KBM-7 (cell line): ENCODE measurements at regions not wholly inside any gene's neighbourhood (a gene's known extent, or its start where the extent isn't known, plus 50 kb on each side); places are given as distances from the start of the nearest gene placed in this dataset.
"Not testable (repeated sequence)": the region's sequence is repeated elsewhere in the genome, so short reads cannot be mapped to it uniquely, and the experiment has no call there.

Experiments
- DNase-seq: peaks from one replicate; pipeline ENCODE4 v3.0.0-alpha.2; 2015
- in situ Hi-C: fragments of 300-500 bp; cut with MboI; formaldehyde crosslinking; loops from 2 replicates; pipeline ENCODE4 v1.14.3; 2020; ENCODE audit warnings: low sequenced_read_pairs, low pct_unique_long_range_greater_than_20kb, mixed read lengths

DNA sequence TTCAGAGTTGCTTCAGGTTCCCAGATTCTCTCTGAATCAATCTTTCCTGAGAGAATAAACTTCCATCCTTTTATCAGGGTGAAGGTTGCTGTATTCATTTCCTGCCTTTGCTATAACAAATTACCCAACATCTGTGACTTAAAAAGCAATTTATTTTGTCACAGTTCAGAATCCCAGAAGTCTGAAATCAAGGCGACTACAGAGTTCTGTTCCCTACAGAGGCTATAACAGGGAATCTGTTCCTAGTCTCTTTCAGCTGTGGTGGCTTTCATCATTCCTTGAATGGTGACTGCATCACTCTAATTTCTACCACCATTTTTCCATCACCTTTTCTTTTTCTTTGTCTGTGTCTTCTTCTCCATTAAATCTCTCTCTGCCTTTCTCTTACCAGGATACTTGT is 459.3 kb upstream of the PRR20A start:
- DNase-seq: no peak
- in situ Hi-C loops: no loop called here

DNA sequence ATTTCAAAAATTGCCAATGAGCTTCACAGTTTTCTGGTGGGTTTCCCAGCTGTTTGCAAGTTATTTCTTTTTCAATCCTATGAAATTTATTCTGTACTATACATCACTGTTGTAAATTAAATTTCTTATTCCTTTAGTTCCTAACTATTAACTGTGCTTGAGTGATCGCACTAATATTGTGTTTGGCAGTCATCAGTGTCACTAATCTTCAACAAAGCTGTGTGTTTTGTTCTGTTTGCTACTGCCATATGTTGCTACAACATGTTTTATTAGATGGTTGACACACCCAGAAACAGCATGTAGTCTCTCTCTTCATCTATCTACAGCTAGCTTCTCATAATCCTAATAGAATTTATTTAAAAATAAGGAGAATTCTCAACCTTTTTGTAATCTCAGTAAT is 453.6 kb upstream of the PRR20A start:
- no peak for DNase-seq
- in situ Hi-C loops: no loop called here

DNA sequence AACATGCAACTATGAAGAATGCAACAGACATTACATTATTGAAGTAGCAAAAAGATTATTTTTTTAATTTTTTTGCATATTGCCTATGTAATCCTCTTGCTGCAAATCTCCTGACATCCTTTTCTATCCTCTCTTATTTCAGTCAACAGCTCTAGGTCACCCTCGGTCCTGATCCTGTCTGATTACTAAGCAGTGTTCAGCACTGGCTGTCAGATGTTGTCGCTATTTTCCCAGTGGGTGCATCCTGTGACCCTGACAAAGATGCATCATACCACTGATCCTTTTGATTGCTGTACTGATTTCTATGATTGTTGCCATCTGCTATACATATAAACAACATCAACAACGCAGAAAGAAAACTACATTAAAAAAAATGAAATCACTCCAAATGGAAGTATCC is 443.7 kb upstream of the PRR20A start:
- in situ Hi-C loops: no loop called here
- no peak for DNase-seq

DNA sequence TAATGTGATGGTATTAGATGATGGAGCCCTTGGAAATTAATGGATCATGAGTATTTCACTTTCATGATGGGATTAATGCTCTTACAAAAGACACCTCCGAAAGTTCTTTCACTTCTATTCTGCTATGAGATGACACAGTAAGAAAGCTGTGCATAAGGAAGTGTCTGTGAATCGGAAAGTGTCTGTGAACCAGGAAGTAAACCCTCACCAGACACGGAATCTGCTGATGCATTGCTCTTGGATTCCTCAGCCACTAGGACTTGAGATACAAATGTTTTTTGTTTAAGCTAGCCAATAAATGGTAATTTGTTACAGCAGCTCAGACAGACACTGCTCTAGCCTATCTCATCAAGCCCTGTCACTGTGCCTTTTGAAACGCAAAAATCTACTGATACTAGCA is 440.4 kb upstream of the PRR20A start:
- DNase-seq: peak; percentile 2
- in situ Hi-C loops: no loop called here

DNA sequence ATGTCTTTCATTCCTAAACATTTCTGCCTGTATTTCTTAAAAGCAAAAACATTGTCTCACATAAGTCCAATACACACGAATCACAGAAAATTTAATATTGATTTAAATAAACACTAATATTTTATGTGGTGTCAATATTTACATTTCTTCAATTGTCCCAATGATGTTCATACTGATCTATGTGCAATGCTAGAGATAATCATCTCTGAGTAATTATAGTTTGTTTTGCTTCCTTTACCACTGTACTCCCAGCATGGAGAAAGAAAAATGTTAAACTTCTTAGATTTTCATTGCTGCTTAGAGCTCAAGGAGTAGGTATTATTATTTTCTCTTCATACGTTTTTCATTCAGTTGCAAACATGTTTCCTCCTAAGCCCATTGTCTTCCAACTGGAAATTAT is 434.2 kb upstream of the PRR20A start:
- in situ Hi-C loops: no loop called here
- no peak for DNase-seq

DNA sequence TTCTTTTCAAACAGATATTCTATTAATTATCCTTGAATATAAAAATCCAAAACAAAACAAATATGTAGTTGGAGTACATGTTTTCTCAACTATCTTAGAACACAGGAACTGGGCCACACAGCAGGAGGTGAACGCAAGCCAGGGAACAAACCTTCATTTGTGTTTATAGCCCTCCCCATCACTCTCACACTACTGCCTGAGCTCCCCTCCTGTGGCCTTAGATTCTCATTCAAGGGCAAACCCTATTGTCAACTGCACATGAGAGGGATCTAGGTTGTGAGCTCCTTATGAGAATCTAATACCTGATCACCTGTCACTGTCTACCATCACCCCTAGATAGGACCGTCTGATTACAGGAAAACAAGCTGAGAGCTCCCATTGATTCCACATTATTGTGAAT is 427.1 kb upstream of the PRR20A start:
- in situ Hi-C loops: no loop called here

DNA sequence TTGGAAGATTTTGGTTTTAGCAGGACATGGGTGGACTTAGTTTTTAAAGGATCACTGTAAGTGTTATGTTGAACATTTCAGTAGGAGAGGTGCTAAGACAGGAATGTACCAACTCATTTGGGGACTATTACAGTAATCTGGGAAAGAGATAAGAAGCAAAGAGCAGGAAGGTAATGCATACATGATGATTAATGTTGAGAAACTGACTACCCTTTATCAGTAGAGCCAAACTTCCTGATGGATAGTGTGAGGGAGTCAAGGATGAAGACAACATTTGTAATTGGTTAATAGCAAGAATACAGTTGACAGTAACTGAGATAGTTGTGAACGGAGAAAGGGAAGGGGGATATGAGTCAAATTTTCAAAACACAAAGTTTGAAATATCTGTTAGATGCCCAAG is 421.9 kb upstream of the PRR20A start:
- in situ Hi-C loops: no loop called here
- DNase-seq: no peak

More for the DNA sequence above, 427.1 kb upstream of the PRR20A start:
- DNase-seq: no peak

DNA sequence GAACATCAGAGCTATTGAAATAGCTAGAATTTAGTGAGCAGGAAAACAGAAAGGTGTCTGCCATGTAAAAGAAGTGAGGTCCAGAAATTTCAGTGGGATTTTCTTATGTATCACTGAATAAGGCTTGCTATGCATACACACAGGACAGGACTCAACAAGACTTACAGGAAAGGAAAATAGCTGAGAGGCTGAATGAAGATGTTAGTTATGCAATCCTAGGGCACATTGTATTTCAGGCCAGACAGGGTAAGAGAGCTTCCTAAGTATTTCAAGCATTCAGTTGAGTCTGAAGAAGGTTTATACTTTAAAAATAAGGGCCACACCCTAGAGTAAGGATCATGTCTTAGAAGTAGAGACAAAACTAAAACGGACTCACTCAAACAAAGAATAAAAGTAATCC is 419.9 kb upstream of the PRR20A start:
- DNase-seq: no peak
- in situ Hi-C loops: no loop called here

DNA sequence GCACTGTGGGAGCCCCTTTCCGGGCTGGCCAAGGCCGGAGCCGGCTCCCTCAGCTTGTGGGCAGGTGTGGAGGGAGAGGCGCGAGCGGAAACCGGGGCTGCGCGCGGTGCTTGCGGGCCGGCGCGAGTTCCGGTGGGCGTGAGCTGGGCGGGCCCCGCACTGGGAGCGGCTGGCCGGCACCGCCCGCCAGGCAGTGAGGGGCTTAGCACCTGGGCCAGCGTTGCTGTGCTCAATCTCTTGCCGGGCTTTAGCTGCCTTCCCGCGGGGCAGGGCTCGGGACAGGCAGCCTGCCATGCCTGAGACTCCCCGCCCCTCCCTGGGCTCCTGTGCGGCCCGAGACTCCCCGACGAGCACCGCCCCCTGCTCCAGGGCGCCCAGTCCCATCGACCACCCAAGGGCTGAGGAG is 405.2 kb upstream of the PRR20A start:
- in situ Hi-C loops: no loop called here
- DNase-seq: no peak

DNA sequence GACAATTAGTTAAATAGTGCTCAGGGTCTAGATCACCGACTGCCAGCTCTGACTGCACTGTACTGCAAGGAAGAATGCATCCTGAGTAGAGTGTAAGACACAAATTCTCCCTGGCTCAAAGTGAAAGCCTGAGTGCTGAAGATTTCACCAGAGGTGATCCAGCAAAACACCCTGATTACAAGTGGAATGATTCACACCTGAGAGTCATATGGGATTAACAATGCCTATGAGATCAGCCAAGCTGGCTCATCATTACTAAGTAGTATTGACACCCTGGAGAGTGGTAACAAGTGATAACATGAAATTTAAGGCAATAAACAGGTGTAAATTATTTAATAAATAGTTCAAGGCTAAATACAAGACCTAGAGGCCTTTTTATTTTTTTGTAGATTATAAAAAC is 403.8 kb upstream of the PRR20A start:
- in situ Hi-C loops: no loop called here
- no peak for DNase-seq

DNA sequence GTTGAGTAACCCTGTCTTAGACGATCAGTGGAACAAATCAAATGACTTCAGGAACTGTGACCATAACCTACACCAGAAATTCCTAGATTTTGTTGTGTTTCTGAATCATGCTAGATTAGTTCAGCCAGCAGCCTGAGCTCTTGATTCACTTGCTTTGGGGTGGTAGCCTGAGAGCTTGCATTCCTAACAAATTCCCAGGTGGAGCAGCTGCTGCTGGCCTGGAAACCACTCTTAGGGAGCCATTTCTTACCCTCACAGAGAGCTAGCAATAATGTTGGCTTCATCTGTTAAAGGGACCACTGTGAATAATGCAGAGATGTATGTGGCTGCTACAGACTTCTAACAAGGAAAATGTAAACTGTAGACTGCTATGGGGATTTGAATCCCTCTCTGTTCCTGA is 388.1 kb upstream of the PRR20A start:
- in situ Hi-C loops: no loop called here

DNA sequence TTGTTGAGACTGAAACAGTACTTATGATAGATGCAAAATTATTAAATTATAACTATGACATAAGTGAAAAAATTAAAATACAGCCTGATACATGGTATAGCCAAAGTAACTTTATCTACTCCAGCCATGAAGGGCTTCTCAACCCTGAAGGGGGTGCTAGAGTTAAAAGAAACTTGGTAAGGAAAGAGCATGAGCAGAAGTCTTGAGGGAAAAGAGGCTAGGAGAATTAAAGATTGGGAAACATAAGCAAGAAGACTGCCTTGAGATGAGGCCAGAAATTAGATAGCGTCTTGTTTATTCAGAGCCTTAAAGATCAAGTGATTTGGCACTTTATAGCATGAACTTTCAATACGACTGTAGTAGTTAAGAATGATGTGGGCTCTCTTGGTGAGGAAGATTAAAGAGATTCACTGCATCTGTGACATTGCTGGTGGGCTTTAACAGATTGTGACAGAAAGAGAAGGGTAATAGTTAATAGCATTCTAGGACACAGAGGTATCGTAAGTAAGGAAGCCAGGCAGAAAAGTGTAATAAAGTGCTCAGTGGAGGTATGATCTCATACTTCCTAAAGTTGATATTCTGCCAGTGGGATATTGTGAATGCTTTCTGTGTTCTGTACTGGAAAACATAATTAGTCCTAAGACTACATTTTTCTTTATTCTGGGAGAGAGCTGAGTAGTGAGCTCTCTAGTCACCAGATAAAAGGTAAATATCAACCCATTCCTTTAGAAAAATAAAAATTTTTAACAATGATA is 385.4 kb upstream of the PRR20A start:
- in situ Hi-C loops: no loop called here
- DNase-seq: no peak

More for the DNA sequence above, 388.1 kb upstream of the PRR20A start:
- no peak for DNase-seq

DNA sequence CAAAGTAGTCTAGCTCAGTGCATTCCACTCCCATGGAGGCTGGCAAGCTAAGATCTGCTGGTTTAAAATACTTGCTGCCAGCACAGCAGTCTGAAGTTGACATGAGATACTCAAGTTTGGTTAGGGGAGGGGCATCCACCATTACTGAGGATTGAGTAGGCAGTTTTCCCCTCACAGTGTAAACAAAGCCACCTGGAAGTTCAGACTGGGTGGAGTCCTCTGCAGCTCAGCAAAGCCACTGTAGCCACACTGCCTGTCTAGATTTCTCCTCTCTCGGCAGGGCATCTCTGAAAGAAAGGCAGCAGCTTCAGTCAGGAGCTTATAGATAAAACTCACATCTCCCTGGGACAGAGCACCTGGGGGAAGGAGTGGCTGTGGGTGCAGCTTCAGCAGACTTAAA is 377.4 kb upstream of the PRR20A start:
- in situ Hi-C loops: not testable (repeated sequence)

DNA sequence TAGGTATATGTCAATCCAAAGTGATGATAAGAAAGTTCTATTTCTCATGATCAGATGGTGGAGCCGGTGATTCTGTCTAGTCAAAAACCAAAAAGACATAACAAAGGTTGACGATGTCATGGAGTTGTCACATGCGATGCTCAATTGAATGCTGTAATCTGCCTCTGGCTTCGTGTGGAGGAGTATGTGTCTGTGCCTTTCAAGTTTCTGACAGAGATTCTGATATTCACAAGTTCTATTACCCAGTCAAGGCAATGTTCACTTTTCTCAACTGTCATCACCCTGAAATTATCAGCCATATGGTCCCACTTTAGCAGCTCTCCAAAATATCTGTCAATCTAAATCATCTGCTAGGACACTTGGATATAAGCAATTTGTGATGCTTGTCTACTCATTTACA is 367.6 kb upstream of the PRR20A start:
- DNase-seq: no peak
- in situ Hi-C loops: no loop called here

More for the DNA sequence above, 377.4 kb upstream of the PRR20A start:
- not testable (repeated sequence) for DNase-seq

DNA sequence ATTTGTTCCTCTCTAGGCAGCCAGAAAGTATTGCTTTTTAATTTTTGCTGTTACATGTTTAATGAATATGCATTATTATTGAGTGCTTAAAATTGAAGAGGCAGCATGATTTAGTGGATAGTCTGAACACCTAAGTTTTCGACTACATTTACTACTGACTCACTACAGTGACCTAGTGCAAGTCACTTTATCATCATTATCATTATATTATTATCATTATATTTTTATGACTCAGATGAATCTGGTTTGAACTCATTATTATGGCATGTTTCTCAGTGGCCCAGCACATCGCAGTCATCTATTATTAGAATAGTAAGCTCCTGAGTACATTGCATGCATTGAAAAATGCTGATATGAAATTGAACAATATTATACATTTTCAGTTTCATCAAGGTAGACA is 351.2 kb upstream of the PRR20A start:
- no peak for DNase-seq
- in situ Hi-C loops: no loop called here

DNA sequence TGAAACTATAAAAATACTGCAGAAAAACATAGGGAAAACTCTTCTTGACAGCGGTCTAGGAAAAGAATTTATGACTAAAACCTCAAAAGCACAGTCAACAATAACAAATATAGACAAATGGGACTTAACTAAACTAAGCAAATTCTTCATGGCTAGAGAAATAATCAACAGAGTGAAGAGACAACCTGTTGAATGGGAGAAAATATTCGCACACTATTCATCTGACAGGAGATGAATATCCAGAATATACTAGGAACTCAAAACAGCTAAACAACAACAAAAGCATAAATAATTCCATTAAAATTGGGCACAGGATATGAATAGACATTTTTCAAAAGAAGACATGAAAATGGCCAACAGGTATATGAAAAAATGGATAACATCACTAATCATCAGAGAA is 303.6 kb upstream of the PRR20A start:
- in situ Hi-C loops: no loop called here
- DNase-seq: no peak

DNA sequence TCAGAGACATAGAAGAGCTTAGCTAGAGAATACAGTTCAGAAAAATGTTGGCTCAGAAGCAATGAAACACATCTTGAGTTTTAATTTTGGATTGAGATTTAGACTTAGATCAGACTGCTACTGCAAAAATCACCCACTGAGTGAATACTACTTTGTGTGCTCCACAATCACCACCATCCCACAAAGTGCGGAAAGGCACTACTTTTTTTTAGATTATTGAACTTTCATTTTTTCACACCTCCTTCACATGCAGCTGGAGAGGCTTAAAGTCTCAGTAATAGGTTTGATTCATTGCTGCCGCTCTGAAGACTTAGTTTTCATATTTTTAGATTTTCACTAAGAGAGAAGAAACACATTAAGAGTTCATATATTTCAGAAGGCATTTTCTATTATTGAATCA is 289.9 kb upstream of the PRR20A start:
- in situ Hi-C loops: no loop called here
- DNase-seq: no peak

DNA sequence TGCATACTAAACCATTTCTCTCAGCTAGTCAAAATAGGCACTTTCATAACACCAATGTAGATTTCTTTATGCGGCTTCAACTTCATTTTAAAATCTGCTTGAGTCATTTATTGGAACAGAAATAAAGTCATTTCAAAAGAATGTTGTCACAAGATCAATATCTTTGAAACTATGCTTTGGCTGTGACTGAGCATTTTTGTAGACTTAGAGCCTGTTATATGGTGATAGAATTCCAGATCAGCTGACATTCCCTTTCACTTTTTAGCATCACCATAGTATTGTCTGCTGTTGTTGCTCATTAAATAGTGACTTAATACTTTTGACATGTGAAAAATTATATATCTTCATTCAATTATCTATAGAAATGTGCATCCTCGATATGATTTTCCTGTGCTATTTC is 279.2 kb upstream of the PRR20A start:
- in situ Hi-C loops: no loop called here
- DNase-seq: no peak

DNA sequence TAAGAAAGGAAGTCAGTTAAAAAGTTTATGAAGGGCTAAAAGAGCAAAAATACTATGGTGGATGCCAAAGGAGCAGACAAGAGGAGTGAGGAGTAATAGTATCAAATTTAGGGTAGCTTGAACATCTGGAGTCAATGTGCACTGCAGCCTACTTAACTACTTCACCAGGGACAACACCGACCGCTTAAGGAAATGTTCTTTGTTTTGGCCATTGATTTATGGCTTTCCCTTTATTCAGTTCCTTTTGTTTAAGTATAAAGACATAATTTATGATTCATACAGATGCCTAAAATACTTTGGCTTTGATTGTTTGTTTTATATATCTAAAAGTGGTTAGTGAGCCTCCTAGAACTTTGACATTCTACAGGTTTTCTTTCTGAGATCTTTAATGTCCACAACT is 276.3 kb upstream of the PRR20A start:
- DNase-seq: no peak

DNA sequence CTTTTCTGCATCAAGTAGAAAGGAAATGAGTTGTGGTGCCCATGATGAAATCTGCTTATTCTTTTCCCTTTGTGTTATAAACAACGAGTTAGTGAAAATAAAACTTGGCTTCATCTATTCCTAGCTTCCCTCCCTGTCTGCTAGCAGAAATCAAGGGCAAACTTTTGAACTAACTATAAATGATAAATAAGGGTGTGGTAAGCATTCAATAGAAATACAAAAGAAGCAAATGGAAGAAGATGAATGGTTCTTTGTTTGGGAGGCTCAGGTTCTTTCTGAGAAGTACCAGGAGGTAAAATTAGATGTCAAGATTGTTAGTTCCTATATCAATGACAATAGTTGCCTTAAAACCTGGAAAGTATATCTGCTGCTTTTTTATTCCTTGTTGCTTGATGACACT is 275.3 kb upstream of the PRR20A start:
- DNase-seq: no peak

More for the DNA sequence above, 276.3 kb upstream of the PRR20A start:
- in situ Hi-C loops: no loop called here

DNA sequence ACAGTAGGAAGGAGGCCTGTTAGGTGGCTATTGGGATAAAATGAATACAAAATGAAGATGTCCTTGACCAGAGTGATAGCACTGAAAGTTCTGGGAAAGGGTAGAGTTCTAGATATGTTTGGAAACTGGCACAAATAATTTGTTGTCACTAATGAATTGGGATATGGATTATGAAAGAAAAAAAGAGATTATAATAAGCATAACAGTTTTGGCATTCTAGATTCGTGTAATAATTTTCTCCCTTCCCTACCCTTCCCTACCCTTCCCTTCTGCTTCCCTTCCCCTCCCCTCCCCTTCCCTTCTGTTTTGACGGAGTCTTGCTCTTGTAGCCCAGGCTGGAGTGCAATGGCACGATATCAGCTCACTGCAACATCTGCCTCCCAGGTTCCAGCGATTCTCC is 271.0 kb upstream of the PRR20A start:
- in situ Hi-C loops: no loop called here
- no peak for DNase-seq

More for the DNA sequence above, 275.3 kb upstream of the PRR20A start:
- in situ Hi-C loops: no loop called here
